ENCODE measurements at regions not wholly inside any gene's neighbourhood (a gene's known extent, or its start where the extent isn't known, plus 50 kb on each side); places are given as distances from the start of the nearest gene placed in this dataset.
A peak's percentile ranks its signal among the peaks of the same experiment; 100 is the strongest.

- Histone ChIP-seq H3K4me1 (replicated peaks in 1 of 2) (no peaks in the 10 kb centered on the region), H3K27ac (no peak overlapping the region)
These were observed 185.2 kb upstream of the PPP1R3A start for GRCh38 chr7:114104035-114104434.

GRCh38 chr7:114102996-114103395 is 184.2 kb upstream of the PPP1R3A start:
- no peak for DNase-seq
- intact Hi-C loops (cut with DNase I): no loop called here
- H3K4me3 ChIP-seq: no peak overlapping the region
- TF ChIP-seq POLR2A (IDR thresholded peaks at IDR 0.05) (no peak), CTCF (IDR thresholded peaks at IDR 0.05) (no peak)
- H3K4me1 ChIP-seq (replicated peaks in 1 of 2): no peaks in the 10 kb centered on the region
- no peak overlapping the region for H3K27ac ChIP-seq
- H3K36me3 ChIP-seq (replicated peaks in 1 of 2): no peaks in the 10 kb centered on the region
- H3K27me3 ChIP-seq: no peaks in the 10 kb centered on the region
- 49 to 63% (median 54%) methylated on average over 2 of the region's 2 CpGs for WGBS, 4 donors
- H3K9me3 ChIP-seq (replicated peaks in 1 of 3): no peaks in the 10 kb centered on the region

More at GRCh38 chr7:114104035-114104434, 185.2 kb upstream of the PPP1R3A start:
- Histone ChIP-seq H3K36me3 (replicated peaks in 1 of 2) (no peaks in the 10 kb centered on the region), H3K4me3 (no peak overlapping the region), H3K27me3 (no peaks in the 10 kb centered on the region), H3K9me3 (replicated peaks in 1 of 3) (no peaks in the 10 kb centered on the region)
- intact Hi-C loops (cut with DNase I): no loop called here
- WGBS, 4 donors: 69 to 83% (median 76%) methylated on average over 1 of the region's 1 CpG
- TF ChIP-seq POLR2A (IDR thresholded peaks at IDR 0.05) (no peak), CTCF (IDR thresholded peaks at IDR 0.05) (no peak)
- no peak for DNase-seq

- no peak for TF ChIP-seq CTCF (IDR thresholded peaks at IDR 0.05)
- TF ChIP-seq POLR2A (IDR thresholded peaks at IDR 0.05): no peak
- Histone ChIP-seq H3K36me3 (replicated peaks in 1 of 2) (no peaks in the 10 kb centered on the region), H3K27me3 (no peaks in the 10 kb centered on the region), H3K4me1 (replicated peaks in 1 of 2) (no peaks in the 10 kb centered on the region), H3K27ac (no peak overlapping the region), H3K4me3 (no peak overlapping the region), H3K9me3 (replicated peaks in 1 of 3) (no peaks in the 10 kb centered on the region)
- intact Hi-C loops (cut with DNase I): no loop called here
- DNase-seq: no peak
- WGBS, 4 donors: 94 to 100% (median 96%) methylated on average over 1 of the region's 1 CpG
These were observed 183.3 kb upstream of the PPP1R3A start for GRCh38 chr7:114102131-114102530.

GRCh38 chr7:114100810-114101209 is 182.0 kb upstream of the PPP1R3A start:
- no peaks in the 10 kb centered on the region for H3K9me3 ChIP-seq (replicated peaks in 1 of 3)
- H3K27me3 ChIP-seq: no peaks in the 10 kb centered on the region
- intact Hi-C loops (cut with DNase I): no loop called here
- H3K4me1 ChIP-seq (replicated peaks in 1 of 2): no peaks in the 10 kb centered on the region
- no peak for DNase-seq
- TF ChIP-seq POLR2A (IDR thresholded peaks at IDR 0.05) (no peak), CTCF (IDR thresholded peaks at IDR 0.05) (no peak)
- no peaks in the 10 kb centered on the region for H3K36me3 ChIP-seq (replicated peaks in 1 of 2)
- H3K4me3 ChIP-seq: no peak overlapping the region
- H3K27ac ChIP-seq: peak overlapping the region in 1 of 5 donors; percentile 6

Measured in adrenal gland (tissue), 9 donors.